ENCODE measurements at regions not wholly inside any gene's neighbourhood (a gene's known extent, or its start where the extent isn't known, plus 50 kb on each side); places are given as distances from the start of the nearest gene placed in this dataset.

- ChIA-PET SMC1A (ENCODE audit: uncharacterized antibody, unreplicated experiment) (interaction anchor here (2.0 to 2.5 kb wide), 2 partner anchors 12 to 171 kb away, joined by 6 to 7 read pairs; no protein-coding TSS in a partner anchor), POLR2A (no interaction called here), RAD21 (ENCODE audit: unreplicated experiment) (interaction anchor here (1.1 kb wide), 1 partner anchor 170 kb away, joined by 3 read pairs; no protein-coding TSS in a partner anchor), CTCF (interaction anchor here (1.2 kb wide), 1 partner anchor 13 kb away, joined by 3 read pairs; no protein-coding TSS in a partner anchor)
- Histone ChIP-seq H3K79me2 (ENCODE audit: control insufficient read depth, insufficient read depth, low read length) (no peaks in the 10 kb centered on the region), H3K36me3 (ENCODE audit: control insufficient read depth in 2 of 2, insufficient read depth in 2 of 2, low read length in 1 of 2) (no peaks in the 10 kb centered on the region), H3K27me3 (replicated peaks in 1 of 2; ENCODE audit: control insufficient read depth in 2 of 2, insufficient read depth in 2 of 2, low read length in 1 of 2) (no peaks in the 10 kb centered on the region; a peak in 1 of 4 replicates), H4K20me1 (ENCODE audit: control insufficient read depth, insufficient read depth) (no peaks in the 10 kb centered on the region), H3K4me1 (ENCODE audit: control insufficient read depth, insufficient read depth, low read length) (no peaks in the 10 kb centered on the region), H2AFZ (ENCODE audit: control insufficient read depth, low read depth, low read length) (no peak overlapping the region), H3K9me3 (replicated peaks; ENCODE audit: control insufficient read depth, insufficient read depth, low read length) (no peaks in the 10 kb centered on the region), H3K4me3 (no peak overlapping the region), H3K9ac (ENCODE audit: control insufficient read depth, insufficient read depth, low read length) (no peak overlapping the region), H3K27ac (ENCODE audit: control insufficient read depth, insufficient read depth) (no peak overlapping the region), H3K4me2 (ENCODE audit: control insufficient read depth, insufficient read depth) (no peak overlapping the region)
- ATAC-seq (no peak), DNase-seq (ENCODE audit: low read depth, low spot score) (no peak), FAIRE-seq (no peak)
- no TSS peak for BruUV-seq (replicated peaks)
- TF ChIP-seq BCLAF1 (IDR thresholded peaks at IDR 0.05) (no peak), ZNF622 (IDR thresholded peaks at IDR 0.05) (no peak), SMC3 (IDR thresholded peaks at IDR 0.05; ENCODE audit: borderline replicate concordance, low read length) (no peak), MXI1 (IDR thresholded peaks at IDR 0.05; ENCODE audit: low read depth, low read length) (no peak), RAD21 (IDR thresholded peaks at IDR 0.05; ENCODE audit: insufficient read depth, low read depth, low read length) (no peak), ZBTB40 (IDR thresholded peaks at IDR 0.05; ENCODE audit: borderline replicate concordance) (no peak), NR2C1 (IDR thresholded peaks at IDR 0.05) (no peak), ZNF274 (IDR thresholded peaks at IDR 0.05; ENCODE audit: insufficient read depth, insufficient read length) (no peak), CEBPB (IDR thresholded peaks at IDR 0.05; ENCODE audit: borderline replicate concordance in 1 of 2, low read depth in 2 of 2, low read length in 2 of 2) (no peak), CREM (IDR thresholded peaks at IDR 0.05; ENCODE audit: low read depth) (no peak), BMI1 (IDR thresholded peaks at IDR 0.05; ENCODE audit: borderline replicate concordance) (no peak), SIN3A (IDR thresholded peaks at IDR 0.05; ENCODE audit: low read depth, low read length) (no peak), MAX (IDR thresholded peaks at IDR 0.05; ENCODE audit: low read depth, low read length) (no peak), HCFC1 (IDR thresholded peaks at IDR 0.05; ENCODE audit: low read length) (no peak), ZNF24 (IDR thresholded peaks at IDR 0.05) (no peak), BCL11A (IDR thresholded peaks at IDR 0.05; ENCODE audit: low read depth, low read length) (no peak), JUNB (IDR thresholded peaks at IDR 0.05) (no peak), HDGF (IDR thresholded peaks at IDR 0.05) (no peak), SMARCA5 (IDR thresholded peaks at IDR 0.05) (no peak)
- in situ Hi-C loops (cut with MboI) (no loop called here), intact Hi-C loops (cut with micrococcal nuclease; ENCODE audit: unreplicated experiment) (no loop called here)
- WGBS (ENCODE audit: insufficient coverage, insufficient replicate concordance, low lambda C conversion rate, missing lambda C conversion rate), result 51% methylated on average over 5 of the region's 5 CpGs
Measured at GRCh38 chr1:93800856-93801255, 78.2 kb downstream of the DNTTIP2 start.

Data from GM12878 (cell line).